Neural cell (in vitro differentiated cells): ENCODE measurements at regions not wholly inside any gene's neighbourhood (a gene's known extent, or its start where the extent isn't known, plus 50 kb on each side); places are given as distances from the start of the nearest gene placed in this dataset.

Experiments
- CTCF ChIP-seq: fragments of 450-650 bp; IDR thresholded peaks from 2 replicates; pipeline ENCODE4 v1.5.1; 2014; ENCODE audit warnings: antibody characterized with exemption, mild to moderate bottlenecking, moderate library complexity; ENCODE audit not compliant: poor library complexity, severe bottlenecking
- EP300 ChIP-seq: fragments of 450-650 bp; conservative IDR thresholded peaks from 2 replicates; pipeline ENCODE4 v1.6.1; 2014; ENCODE audit warnings: antibody characterized with exemption, mild to moderate bottlenecking, moderate library complexity; ENCODE audit not compliant: poor library complexity, severe bottlenecking
- EZH2 ChIP-seq: fragments of 200-600, 300-800 bp; shearing (Covaris generic), sonication (generic); IDR thresholded peaks from 2 replicates; pipeline ENCODE4 v1.6.1; 2014; ENCODE audit warnings: antibody characterized with exemption, low read length, borderline replicate concordance, mild to moderate bottlenecking; ENCODE audit not compliant: insufficient read depth, poor library complexity, severe bottlenecking
- POLR2AphosphoS5 ChIP-seq: IDR thresholded peaks from 2 replicates; pipeline ENCODE4 v1.6.1; 2012
- RAD21 ChIP-seq: fragments of 450-650 bp; conservative IDR thresholded peaks from 2 replicates; pipeline ENCODE4 v1.6.1; 2014; ENCODE audit warnings: antibody characterized with exemption, mild to moderate bottlenecking, moderate library complexity

GRCh38 chr6:134510142-134510541 lies 192.2 kb upstream of the SGK1 start:
- no peak for TF ChIP-seq CTCF
- no peak for TF ChIP-seq EZH2
- no peak for TF ChIP-seq EP300
- TF ChIP-seq RAD21 = no peak
- no peak for TF ChIP-seq POLR2AphosphoS5
